SHP77 treated with DMSO at 0.1 percent for 48 hours (cell line): ENCODE measurements at regions not wholly inside any gene's neighbourhood (a gene's known extent, or its start where the extent isn't known, plus 50 kb on each side); places are given as distances from the start of the nearest gene placed in this dataset.

Experiments
- DNase-seq: peaks from one replicate; lab custom pipeline; 2025; lab: John Stamatoyannopoulos, UW

DNA sequence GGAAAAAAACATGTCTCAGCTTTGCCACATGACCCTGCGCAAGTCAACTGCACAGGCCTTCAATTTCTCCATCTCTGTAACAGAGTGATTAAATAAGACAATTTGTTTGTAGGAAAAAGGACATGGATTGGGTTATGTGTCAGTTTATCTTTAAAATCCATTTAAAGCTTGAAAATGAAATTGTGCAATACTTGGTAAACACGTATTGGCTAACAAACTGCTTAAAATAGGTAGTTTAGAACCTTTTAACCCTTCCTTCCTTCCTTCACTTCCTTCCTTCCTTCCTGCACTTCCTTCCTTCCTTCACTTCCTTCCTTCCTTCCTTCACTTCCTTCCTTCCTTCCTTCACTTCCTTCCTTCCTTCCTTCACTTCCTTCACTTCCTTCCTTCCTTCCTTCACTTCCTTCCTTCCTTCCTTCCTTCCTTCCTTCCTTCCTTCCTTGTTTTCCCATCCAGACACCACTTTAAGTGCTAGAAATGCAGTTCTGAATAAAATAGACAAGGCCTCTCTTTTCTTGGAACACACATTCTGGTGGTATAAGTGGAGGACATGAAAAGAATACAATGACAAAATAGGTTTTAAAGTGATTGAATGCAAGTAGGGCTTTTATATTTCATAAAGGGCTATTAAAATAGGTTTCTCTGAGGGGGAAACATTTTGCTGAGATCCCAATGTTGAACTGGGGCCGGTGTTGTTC, 130.2 kb upstream of the TP63 start:
- DNase-seq = no peak

DNA sequence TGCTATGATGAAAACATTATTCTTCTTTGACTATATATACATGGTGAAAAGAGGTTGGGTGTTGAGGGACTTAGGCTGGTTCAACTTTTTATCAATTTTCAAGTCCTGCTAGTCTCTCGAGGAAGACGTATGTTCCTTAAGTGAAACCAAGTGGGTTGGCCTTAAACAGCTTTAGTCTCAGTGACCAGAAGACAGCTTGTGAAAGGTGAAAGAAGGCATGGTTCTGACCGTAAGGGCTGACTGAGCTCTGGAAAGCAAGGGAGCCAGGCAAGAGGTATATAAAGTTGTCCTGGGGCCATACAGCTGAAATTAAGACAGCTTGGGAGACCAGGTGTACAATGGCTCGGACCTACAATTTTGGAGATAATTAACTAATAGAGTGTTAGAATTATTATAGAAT, 128.9 kb upstream of the TP63 start:
- no peak for DNase-seq

- DNase-seq = no peak
Observed at GRCh38 chr3:189502676-189503257, 128.4 kb upstream of the TP63 start.

DNA sequence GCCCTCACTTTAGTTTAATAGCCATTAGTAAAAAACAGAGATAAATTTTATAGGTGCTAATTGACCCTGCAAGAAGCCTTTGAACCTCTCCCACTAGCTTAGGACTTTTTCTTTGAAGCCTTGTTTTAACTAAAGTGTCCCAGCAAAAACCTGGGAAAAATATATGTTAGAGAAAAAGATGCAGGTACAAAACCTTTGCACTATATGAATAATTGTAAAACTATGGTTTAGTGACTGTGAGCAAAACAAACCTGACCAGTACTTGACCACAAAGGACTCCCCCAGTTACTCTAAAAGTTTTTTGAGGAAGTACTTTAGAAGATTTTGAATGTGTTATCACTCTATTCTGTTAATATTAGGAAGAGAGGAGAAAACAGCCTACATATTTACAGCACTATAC, 123.3 kb upstream of the TP63 start:
- no peak for DNase-seq

DNA sequence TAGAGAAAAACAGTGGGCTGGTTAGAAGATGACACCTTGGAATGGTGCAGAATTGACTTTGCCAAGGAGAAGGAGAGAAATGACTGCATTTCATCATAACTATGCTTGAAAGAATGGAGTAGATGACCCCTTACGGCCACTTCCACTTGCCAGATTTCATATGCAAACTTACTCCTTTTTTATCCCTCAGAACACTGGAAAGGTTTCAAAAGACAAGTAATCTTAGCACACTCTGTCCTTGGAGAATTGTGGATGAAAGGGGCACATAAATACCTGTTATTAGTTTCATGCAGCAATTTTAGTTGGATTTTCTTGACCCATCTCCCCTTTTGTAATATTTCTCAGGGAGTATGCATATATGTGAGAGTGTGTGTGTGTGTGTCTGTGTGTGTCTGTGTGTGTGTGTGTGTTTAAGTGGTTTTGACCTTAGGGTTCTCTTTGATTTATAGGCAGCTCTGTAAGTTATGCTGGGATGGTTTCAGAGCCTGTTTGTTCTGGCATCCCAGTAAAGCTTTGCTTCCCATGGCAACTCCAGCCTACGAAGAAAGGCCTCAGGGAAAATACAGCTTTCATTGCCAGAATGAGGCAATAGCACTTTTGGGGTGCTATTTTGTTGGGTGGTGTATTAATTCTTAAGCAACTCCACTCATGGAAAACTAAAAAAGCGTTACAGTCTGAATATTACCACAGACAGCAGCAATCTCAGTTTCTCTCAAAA, 122.2 kb upstream of the TP63 start:
- DNase-seq = no peak

- no peak for DNase-seq
Observed at GRCh38 chr3:189512039-189512438, 119.2 kb upstream of the TP63 start.

DNA sequence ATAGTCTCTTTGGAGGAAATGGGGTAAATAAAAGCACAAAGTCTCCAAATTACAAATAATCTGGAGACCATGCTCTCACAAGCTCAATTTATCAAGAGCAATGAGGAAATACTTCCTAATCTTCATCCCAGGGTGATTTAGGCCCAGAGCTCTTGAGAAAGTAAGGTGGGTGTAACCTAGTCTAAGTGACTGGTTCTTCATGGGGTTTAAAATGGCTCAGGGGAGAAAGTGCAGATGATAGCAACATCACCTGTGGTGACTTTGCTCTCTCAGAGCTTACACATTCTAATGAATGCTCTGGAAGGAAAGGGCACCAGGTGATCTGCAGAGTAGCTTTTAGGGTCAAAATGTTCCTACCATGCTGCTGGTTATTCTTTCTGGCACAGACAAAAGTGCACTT, 118.4 kb upstream of the TP63 start:
- DNase-seq = no peak

- DNase-seq = no peak
Observed at GRCh38 chr3:189513281-189514117, 117.7 kb upstream of the TP63 start.

GRCh38 chr3:189516039-189516438, 115.2 kb upstream of the TP63 start:
- DNase-seq = no peak

DNA sequence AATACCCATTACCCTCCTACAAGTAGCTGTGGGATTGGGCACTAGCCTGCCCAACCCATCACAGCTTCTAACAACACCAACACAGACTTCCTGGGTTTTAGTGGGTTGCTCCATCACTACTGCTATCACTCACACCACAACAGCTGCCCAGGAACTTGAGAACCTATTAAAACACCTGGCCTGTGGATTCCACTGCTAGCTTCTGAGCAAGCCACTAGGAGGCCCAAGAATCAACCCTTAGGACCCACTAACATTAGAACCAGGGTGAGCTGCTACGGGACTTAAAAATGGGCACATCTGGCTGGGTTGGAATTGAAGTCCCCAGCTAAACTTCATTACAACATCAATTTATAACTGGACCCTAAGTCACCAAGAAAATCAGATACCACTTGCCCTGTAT, 113.2 kb upstream of the TP63 start:
- DNase-seq = no peak

DNA sequence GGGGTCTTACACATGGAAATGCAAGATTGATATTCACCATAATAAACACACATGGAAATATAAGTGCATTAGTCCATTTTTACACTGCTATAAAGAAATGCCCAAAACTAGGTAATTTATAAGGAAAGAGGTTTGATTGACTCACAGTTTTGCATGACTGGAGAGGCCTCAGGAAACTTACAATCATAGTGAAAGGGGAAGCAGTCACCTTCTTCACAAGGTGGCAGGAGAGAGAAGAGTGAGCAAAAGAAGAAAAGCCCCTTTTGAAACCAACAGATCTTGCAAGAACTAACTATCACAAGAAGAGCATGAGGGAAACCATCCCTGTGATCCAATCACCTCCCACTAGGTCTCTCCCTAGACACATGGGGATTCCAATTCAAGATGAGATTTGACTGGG, 111.7 kb upstream of the TP63 start:
- no peak for DNase-seq

GRCh38 chr3:189529468-189529867, 101.7 kb upstream of the TP63 start:
- DNase-seq = no peak

- no peak for DNase-seq
Observed at GRCh38 chr3:189529889-189530471, 101.2 kb upstream of the TP63 start.

GRCh38 chr3:189530822-189531221, 100.4 kb upstream of the TP63 start:
- no peak for DNase-seq

DNA sequence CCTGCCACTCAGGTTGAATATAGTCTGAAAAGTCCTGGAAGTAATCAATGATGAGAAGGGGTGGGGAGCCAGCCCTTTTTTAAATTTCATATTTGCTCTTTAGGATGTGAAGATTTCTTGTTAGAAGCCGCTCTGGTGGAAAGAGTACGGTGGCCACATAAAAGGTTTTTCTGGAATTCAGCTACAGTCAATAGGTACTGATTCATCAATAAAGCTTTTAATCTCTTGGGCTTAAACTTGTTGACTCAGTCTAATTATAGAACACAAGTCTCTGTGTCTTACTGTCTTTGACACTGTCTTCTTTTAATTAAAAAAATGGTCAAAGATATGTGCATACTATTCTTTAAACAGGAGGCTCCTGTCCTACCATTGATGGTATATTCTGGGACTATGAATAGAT, 99.9 kb upstream of the TP63 start:
- DNase-seq = no peak

- no peak for DNase-seq
Observed at GRCh38 chr3:189534531-189534930, 96.7 kb upstream of the TP63 start.

DNA sequence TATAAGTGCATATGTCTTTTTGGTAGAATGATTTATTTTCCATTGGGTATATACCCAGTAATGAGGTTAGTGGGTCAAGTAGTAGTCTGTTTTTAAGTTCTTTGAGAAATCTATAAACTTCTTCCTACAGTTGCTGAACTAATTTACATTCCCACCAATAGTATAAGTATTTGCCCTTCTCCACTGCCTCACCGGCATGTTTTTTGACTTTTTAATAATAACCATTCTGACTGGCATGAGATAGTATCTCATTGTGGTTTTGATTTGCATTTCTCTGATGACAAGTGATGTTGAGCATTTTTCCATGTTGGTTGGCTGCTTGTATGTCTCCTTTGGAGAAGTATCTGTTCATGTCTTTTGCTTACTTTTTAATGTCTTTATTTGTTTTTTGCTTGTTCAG, 94.1 kb upstream of the TP63 start:
- no peak for DNase-seq

DNA sequence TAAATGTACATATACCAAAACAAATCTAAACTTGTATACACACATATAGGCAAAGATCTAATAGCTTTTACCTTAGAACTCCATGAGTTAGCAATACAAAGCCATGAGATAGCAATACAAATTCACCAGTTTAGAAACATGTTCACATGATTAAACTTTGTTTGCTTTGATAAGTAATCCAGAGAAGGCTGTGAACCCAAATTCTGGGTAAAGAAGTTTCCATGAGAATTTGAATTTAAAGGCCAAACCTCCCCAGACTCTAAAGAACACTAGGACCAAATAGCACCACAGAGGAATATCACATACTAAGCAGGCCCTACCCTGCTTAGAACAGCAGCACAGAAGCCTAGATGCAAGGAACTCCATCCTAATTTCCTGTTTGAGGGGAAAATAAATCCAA, 83.7 kb upstream of the TP63 start:
- DNase-seq = no peak

- DNase-seq = no peak
Observed at GRCh38 chr3:189548053-189548452, 83.1 kb upstream of the TP63 start.

GRCh38 chr3:189551007-189551406, 80.2 kb upstream of the TP63 start:
- no peak for DNase-seq

DNA sequence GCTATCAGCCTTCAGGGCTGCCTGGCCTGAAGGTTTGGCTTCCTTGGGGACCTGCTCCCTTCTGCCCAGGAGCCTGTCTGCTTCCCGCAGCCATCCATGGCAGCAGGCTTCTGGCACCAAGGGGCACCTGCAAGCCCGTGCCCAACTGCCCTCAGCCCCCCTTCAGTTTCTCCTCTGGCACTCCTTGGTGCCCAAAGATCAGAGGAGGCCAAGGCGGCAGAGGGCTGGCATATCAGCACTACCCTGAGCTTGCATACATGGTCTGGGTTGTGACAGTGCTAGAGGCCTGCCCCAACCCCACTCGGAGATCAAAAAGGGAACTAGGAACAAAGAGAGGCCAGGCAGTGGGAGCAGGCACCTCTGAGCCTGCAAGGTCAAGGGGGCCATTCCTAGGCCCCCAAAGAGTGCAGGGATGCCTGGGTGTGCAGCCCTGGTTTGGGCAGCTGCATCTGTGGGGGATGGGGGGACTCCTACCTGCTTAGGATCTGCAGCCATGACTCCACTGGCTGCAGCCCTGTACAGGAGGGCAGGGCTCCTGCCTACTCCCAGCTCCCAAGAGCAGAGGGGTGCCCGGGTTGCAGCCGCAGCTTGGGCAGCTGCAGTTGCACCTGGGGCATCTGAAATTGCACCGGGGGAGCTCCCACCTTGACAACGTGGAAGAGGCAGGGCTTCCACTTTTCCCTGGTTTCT, 76.2 kb upstream of the TP63 start:
- DNase-seq = no peak

GRCh38 chr3:189555558-189555881, 75.7 kb upstream of the TP63 start:
- DNase-seq = no peak
